ENCODE measurements at regions not wholly inside any gene's neighbourhood (a gene's known extent, or its start where the extent isn't known, plus 50 kb on each side); places are given as distances from the start of the nearest gene placed in this dataset.
"Not testable (repeated sequence)": the region's sequence is repeated elsewhere in the genome, so short reads cannot be mapped to it uniquely, and the experiment has no call there.

DNA sequence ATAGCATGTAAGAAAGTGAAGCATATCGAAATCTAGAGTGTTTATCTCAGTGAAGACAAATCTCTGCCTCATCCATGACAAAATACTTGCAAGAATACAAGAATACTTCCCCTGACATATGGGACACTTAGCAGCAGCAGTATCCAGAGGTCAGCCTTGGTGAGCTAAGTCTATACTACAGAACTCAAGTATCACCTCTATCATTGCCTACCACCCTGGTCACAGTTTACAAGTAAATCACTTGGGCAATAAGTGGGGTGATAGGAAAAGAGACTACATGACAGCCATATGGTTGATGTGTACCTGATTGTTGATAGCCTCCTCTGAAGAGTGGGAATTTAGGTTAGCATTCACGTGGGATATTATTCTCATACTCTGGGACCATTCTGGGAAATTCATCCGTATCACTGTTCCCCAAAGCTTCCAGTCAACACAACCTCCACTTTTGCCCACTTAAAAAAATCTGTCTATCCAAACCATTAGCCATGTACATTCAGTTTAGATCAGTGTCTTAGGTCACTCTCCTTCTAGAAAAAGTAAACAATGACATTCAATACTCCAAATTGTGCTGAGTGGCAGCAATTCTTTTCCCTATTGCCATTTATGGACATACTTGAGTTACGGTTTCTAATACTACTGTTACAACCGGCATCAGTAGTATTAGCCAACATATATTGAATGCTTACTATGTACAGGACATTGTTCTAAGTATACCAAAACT is 118.2 kb upstream of the PRSS16 start:
- 0 out of 2 replicates have a peak, but pooled peaks cover 7% of the 10 kb centered on the region for H3K79me2 ChIP-seq (ENCODE audit: insufficient read depth)
- H3K4me1 ChIP-seq (ENCODE audit: insufficient read depth): peaks cover 15% of the 10 kb centered on the region; the same call in 1 of the 2 replicates
- H3K36me3 ChIP-seq (ENCODE audit: low read depth): no peaks in the 10 kb centered on the region
- H3K4me3 ChIP-seq: no peak overlapping the region
- H2AFZ ChIP-seq: no peak overlapping the region
- in situ Hi-C loops (cut with MboI): loop anchor here (25.0 kb wide), 3 partner anchors 817 to 1092 kb away; a partner anchor contains a TSS
- DNase-seq: no peak
- no peaks in the 10 kb centered on the region for H3K9me2 ChIP-seq (ENCODE audit: insufficient read depth)
- H4K20me1 ChIP-seq (ENCODE audit: insufficient read depth): no peaks in the 10 kb centered on the region
- H3F3A ChIP-seq (ENCODE audit: insufficient read depth): peaks cover 39% of the 10 kb centered on the region
- WGBS, 2 experiments (ENCODE audit: low coverage in 1 of 2, low lambda C conversion rate in 2 of 2, missing lambda C conversion rate in 2 of 2): 94 to 97% methylated on average over 5 of the region's 5 CpGs
- H3K27me3 ChIP-seq (replicated peaks; ENCODE audit: insufficient read depth): no peaks in the 10 kb centered on the region
- TF ChIP-seq EZH2phosphoT487 (IDR thresholded peaks at IDR 0.05; ENCODE audit: insufficient read depth, low read depth) (no peak), EZH2 (IDR thresholded peaks at IDR 0.05; ENCODE audit: insufficient read depth, poor library complexity, severe bottlenecking) (no peak)
- no peak overlapping the region for H3K27ac ChIP-seq
- no peaks in the 10 kb centered on the region for H3K9me3 ChIP-seq (ENCODE audit: low read depth)
- H3K9ac ChIP-seq: no peak overlapping the region
- H3K4me2 ChIP-seq (ENCODE audit: unreplicated experiment): no peak overlapping the region

DNA sequence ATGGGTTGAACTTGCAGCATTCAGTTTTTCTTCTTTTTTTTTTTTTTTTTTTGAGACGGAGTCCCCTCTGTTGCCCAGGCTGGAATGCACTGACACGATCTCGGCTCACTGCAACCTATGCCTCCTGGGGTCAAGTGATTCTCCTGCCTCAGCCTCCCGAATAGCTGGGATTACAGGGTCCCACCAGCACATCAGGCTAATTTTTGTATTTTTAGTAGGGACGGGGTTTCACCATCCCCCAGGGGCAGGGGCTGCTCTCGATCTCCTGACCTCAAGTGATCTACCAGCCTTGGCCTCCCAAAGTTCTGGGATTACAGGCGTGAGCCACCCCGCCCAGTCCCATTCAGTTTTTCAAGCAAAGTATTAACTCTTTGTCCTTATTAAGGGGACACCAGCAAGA is 117.6 kb upstream of the PRSS16 start:
- 0 out of 2 replicates have a peak, but pooled peaks cover 7% of the 10 kb centered on the region for H3K79me2 ChIP-seq (ENCODE audit: insufficient read depth)
- no peaks in the 10 kb centered on the region for H4K20me1 ChIP-seq (ENCODE audit: insufficient read depth)
- TF ChIP-seq EZH2 (IDR thresholded peaks at IDR 0.05; ENCODE audit: insufficient read depth, poor library complexity, severe bottlenecking): no peak
- TF ChIP-seq EZH2phosphoT487 (IDR thresholded peaks at IDR 0.05; ENCODE audit: insufficient read depth, low read depth): no peak
- H3K4me1 ChIP-seq (ENCODE audit: insufficient read depth): peaks cover 16% of the 10 kb centered on the region; the same call in 1 of the 2 replicates
- 97% methylated on average over 8 of the region's 8 CpGs for WGBS, 2 experiments (ENCODE audit: low coverage in 1 of 2, low lambda C conversion rate in 2 of 2, missing lambda C conversion rate in 2 of 2)
- in situ Hi-C loops (cut with MboI): loop anchor here (25.0 kb wide), 3 partner anchors 818 to 1093 kb away; a partner anchor contains a TSS
- no peak overlapping the region for H3K4me3 ChIP-seq
- no peak overlapping the region for H2AFZ ChIP-seq
- H3K9me2 ChIP-seq (ENCODE audit: insufficient read depth): no peaks in the 10 kb centered on the region
- no peaks in the 10 kb centered on the region for H3K27me3 ChIP-seq (replicated peaks; ENCODE audit: insufficient read depth)
- H3F3A ChIP-seq (ENCODE audit: insufficient read depth): peaks cover 45% of the 10 kb centered on the region
- no peaks in the 10 kb centered on the region for H3K36me3 ChIP-seq (ENCODE audit: low read depth)
- no peak overlapping the region for H3K27ac ChIP-seq
- H3K9ac ChIP-seq: no peak overlapping the region
- no peak overlapping the region for H3K4me2 ChIP-seq (ENCODE audit: unreplicated experiment)
- no peaks in the 10 kb centered on the region for H3K9me3 ChIP-seq (ENCODE audit: low read depth)
- no peak for DNase-seq

DNA sequence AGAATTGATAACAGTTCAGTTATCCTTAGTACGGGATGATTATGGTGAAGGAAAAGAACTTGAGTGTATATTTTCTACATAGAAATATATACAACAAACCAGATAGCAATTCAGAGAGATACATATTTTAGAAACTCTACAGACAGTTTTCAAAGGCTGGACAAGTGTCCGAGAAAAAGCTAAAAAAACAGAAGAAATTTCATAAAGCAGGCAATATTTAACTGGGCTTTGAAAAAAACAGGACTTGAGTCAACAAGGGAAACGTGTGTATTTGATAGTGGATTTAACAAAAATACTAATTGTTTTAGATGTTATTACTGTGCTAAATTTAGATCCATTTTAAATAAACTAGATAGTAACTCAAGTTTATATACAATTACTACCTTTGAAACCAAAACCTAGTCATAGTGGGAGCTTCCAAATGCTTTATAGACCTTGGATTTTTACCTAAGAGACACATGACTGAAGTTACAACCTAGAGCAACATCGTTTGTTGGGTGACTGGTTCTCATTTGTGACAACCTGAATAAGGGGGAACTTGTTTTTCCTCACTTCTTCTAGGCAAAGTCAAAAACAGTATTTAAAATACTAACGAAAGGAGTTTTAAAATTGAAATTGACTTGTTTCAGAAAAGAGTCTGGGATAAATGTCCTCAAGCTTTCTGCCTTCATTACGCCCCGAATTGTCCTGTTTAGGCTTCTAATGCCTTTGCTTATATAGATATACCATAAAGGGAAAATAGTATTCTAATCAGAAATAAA is 116.7 kb upstream of the PRSS16 start:
- Histone ChIP-seq H3K36me3 (ENCODE audit: low read depth) (no peaks in the 10 kb centered on the region), H3K9me3 (ENCODE audit: low read depth) (no peaks in the 10 kb centered on the region), H3K9ac (peak overlapping the region; percentile 85), H4K20me1 (ENCODE audit: insufficient read depth) (no peaks in the 10 kb centered on the region), H3K4me2 (ENCODE audit: unreplicated experiment) (peak overlapping the region; percentile 80), H3K79me2 (ENCODE audit: insufficient read depth) (0 out of 2 replicates have a peak, but pooled peaks cover 7% of the 10 kb centered on the region), H3K27me3 (replicated peaks; ENCODE audit: insufficient read depth) (no peaks in the 10 kb centered on the region), H3K9me2 (ENCODE audit: insufficient read depth) (no peaks in the 10 kb centered on the region), H3K27ac (peak overlapping the region; percentile 89), H3K4me1 (ENCODE audit: insufficient read depth) (peaks cover 16% of the 10 kb centered on the region; the same call in 1 of the 2 replicates), H2AFZ (peak overlapping the region; percentile 85), H3K4me3 (peak overlapping the region; percentile 75), H3F3A (ENCODE audit: insufficient read depth) (peaks cover 51% of the 10 kb centered on the region)
- DNase-seq: peak; percentile 12
- TF ChIP-seq EZH2phosphoT487 (IDR thresholded peaks at IDR 0.05; ENCODE audit: insufficient read depth, low read depth): no peak
- TF ChIP-seq EZH2 (IDR thresholded peaks at IDR 0.05; ENCODE audit: insufficient read depth, poor library complexity, severe bottlenecking): no peak
- WGBS, 2 experiments (ENCODE audit: low coverage in 1 of 2, low lambda C conversion rate in 2 of 2, missing lambda C conversion rate in 2 of 2): 36 to 38% methylated on average over 7 of the region's 7 CpGs
- in situ Hi-C loops (cut with MboI): loop anchor here (25.0 kb wide), 3 partner anchors 819 to 1094 kb away; a partner anchor contains a TSS

DNA sequence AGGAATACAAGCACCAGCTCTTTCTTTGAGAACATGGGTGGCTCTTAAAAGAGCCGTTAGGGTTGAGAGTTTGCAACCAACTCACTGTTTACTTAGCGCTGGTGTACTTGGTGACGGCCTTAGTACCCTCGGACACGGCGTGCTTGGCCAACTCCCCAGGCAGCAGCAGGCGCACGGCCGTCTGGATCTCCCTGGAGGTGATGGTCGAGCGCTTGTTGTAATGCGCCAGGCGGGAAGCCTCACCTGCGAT is 115.3 kb upstream of the PRSS16 start:
- in situ Hi-C loops (cut with MboI): loop anchor here (25.0 kb wide), 3 partner anchors 820 to 1095 kb away; a partner anchor contains a TSS

More for the DNA sequence above, 115.3 kb upstream of the PRSS16 start:
- Histone ChIP-seq H3K27ac (peak overlapping the region; percentile 89), H3K4me1 (ENCODE audit: insufficient read depth) (peaks cover 16% of the 10 kb centered on the region; the same call in 1 of the 2 replicates), H2AFZ (peak overlapping the region; percentile 43), H3K9ac (peak overlapping the region; percentile 85), H3F3A (ENCODE audit: insufficient read depth) (peaks cover 50% of the 10 kb centered on the region), H3K4me2 (ENCODE audit: unreplicated experiment) (peak overlapping the region; percentile 80), H3K4me3 (peak overlapping the region; percentile 75)
- not testable (repeated sequence) for H3K79me2 ChIP-seq (ENCODE audit: insufficient read depth); H3K9me3 ChIP-seq (ENCODE audit: low read depth); H3K27me3 ChIP-seq (replicated peaks; ENCODE audit: insufficient read depth); H4K20me1 ChIP-seq (ENCODE audit: insufficient read depth); H3K36me3 ChIP-seq (ENCODE audit: low read depth); H3K9me2 ChIP-seq (ENCODE audit: insufficient read depth)
- 1 to 3% methylated on average over 14 of the region's 14 CpGs for WGBS, 2 experiments (ENCODE audit: low coverage in 1 of 2, low lambda C conversion rate in 2 of 2, missing lambda C conversion rate in 2 of 2)
- DNase-seq: peak; percentile 70

Measured in GM23248 (cell line).